HCT116 (cell line): ENCODE measurements at regions not wholly inside any gene's neighbourhood (a gene's known extent, or its start where the extent isn't known, plus 50 kb on each side); places are given as distances from the start of the nearest gene placed in this dataset.

Source experiments
- ATAC-seq: fragments of 200-7000 bp; cut with Tn5 transposase; 2 replicates; pipeline ENCODE4 v1.9.1; 2020; ENCODE audit warnings: mild to moderate bottlenecking, moderate library complexity
- BruUV-seq: library from RNA; stranded (reverse); fragments of 400-500 nt; replicated peaks from 2 replicates; lab custom pipeline; 2021; lab: Mats Ljungman, UMichigan
- CTCF ChIA-PET: fragments of 300-600 bp; sonication (Branson Sonifier 250); formaldehyde crosslinking; loops from one replicate; lab custom pipeline; 2021; ENCODE audit warnings: antibody characterized with exemption; lab: Charles Lee
- POLR2A ChIA-PET: fragments of 300-600, 350-600 bp; sonication (Branson Sonifier 250); formaldehyde crosslinking; loops from one replicate; lab custom pipeline; 2021; ENCODE audit warnings: antibody characterized with exemption; lab: Charles Lee
- RAD21 ChIA-PET, 2 experiments: fragments of 300-600 bp; sonication (Branson Sonifier 250); formaldehyde crosslinking; loops; one replicate each; lab custom pipeline; 2023; ENCODE audit warnings: low total read pairs in 2 of 2; ENCODE audit not compliant: uncharacterized antibody in 2 of 2, unreplicated experiment in 2 of 2, low non-redundant PET in 1 of 2; lab: Charles Lee
- DNase-seq: peaks from one replicate; pipeline ENCODE4 v3.0.0-alpha.2; 2010; ENCODE audit warnings: low read depth, low spot score
- H2AFZ ChIP-seq: fragments of 200-600 bp; shearing (Covaris generic), sonication (generic); 2 replicates; pipeline ENCODE4 v1.6.1; 2017; ENCODE audit warnings: low read depth, mixed run types, mixed read lengths, antibody characterized with exemption, low read length; ENCODE audit not compliant: poor library complexity, severe bottlenecking
- H3K27ac ChIP-seq: 2 replicates; pipeline ENCODE4 v1.5.1; 2012; ENCODE audit warnings: low read depth, low read length
- H3K27me3 ChIP-seq: fragments of 200-600 bp; sonication (generic); 2 replicates; pipeline ENCODE4 v1.6.1; 2016; ENCODE audit warnings: mixed run types, low read length, mixed read lengths; ENCODE audit not compliant: insufficient read depth
- H3K36me3 ChIP-seq, 2 experiments: fragments of 200-500 bp in 1 of 2; fragments of 200-600 bp in 1 of 2; sonication (Bioruptor generic) in 1 of 2; sonication (generic) in 1 of 2; 2 replicates each; pipeline versions ENCODE4 v1.5.1 to v1.6.1; 2014 to 2016; ENCODE audit warnings: low read length in 2 of 2, inconsistent platforms in 1 of 2, mixed read lengths in 1 of 2, mixed run types in 1 of 2; ENCODE audit not compliant: insufficient read depth in 2 of 2, control insufficient read depth in 1 of 2
- H3K4me1 ChIP-seq, 2 experiments: fragments of 200-600 bp in 1 of 2; sonication (generic) in 1 of 2; 2 replicates each; pipeline versions ENCODE4 v1.5.1 to v1.6.1; 2012 to 2017; ENCODE audit warnings: low read length in 2 of 2, inconsistent platforms in 1 of 2, mild to moderate bottlenecking in 1 of 2, mixed read lengths in 1 of 2, mixed run types in 1 of 2, moderate library complexity in 1 of 2; ENCODE audit not compliant: insufficient read depth in 2 of 2, control insufficient read depth in 1 of 2
- H3K4me2 ChIP-seq: fragments of 200-600 bp; sonication (generic); 2 replicates; pipeline ENCODE4 v1.6.1; 2017; ENCODE audit warnings: mixed run types, low read length, mixed read lengths
- H3K4me3 ChIP-seq, 2 experiments: fragments of 200-600 bp in 1 of 2; sonication (generic) in 1 of 2; replicated peaks in 1 of 2; 2 replicates each; pipeline ENCODE4 v1.5.1; 2011 to 2016; ENCODE audit warnings: low read length in 2 of 2, control low read depth in 1 of 2, low read depth in 1 of 2, mild to moderate bottlenecking in 1 of 2, mixed read lengths in 1 of 2, mixed run types in 1 of 2
- H3K79me2 ChIP-seq: fragments of 200-600 bp; sonication (generic); 2 replicates; pipeline ENCODE4 v1.6.1; 2017; ENCODE audit warnings: mild to moderate bottlenecking, mixed run types, low read length, moderate library complexity, mixed read lengths; ENCODE audit not compliant: insufficient read depth
- H3K9ac ChIP-seq: fragments of 200-600 bp; sonication (generic); 2 replicates; pipeline ENCODE4 v1.6.1; 2016; ENCODE audit warnings: low read length, mixed read lengths
- H3K9me2 ChIP-seq: fragments of 200-600 bp; sonication (generic), shearing (Covaris generic); 2 replicates; pipeline ENCODE4 v1.6.1; 2017; ENCODE audit warnings: mixed run types, mild to moderate bottlenecking, moderate library complexity; ENCODE audit not compliant: insufficient read depth
- H3K9me3 ChIP-seq, 2 experiments: fragments of 200-500 bp in 1 of 2; fragments of 200-600 bp in 1 of 2; sonication (Bioruptor generic) in 1 of 2; sonication (generic) in 1 of 2; 2 replicates each; pipeline ENCODE4 v1.6.1; 2014 to 2017; ENCODE audit warnings: low read length in 2 of 2, mixed read lengths in 2 of 2, inconsistent platforms in 1 of 2, low read depth in 1 of 2, mild to moderate bottlenecking in 1 of 2, mixed run types in 1 of 2, moderate library complexity in 1 of 2; ENCODE audit not compliant: control insufficient read depth in 1 of 2, insufficient read depth in 1 of 2
- H4K20me1 ChIP-seq: fragments of 200-600 bp; sonication (generic), shearing (Covaris generic); 2 replicates; pipeline ENCODE4 v1.6.1; 2017; ENCODE audit warnings: mixed run types, mild to moderate bottlenecking, moderate library complexity; ENCODE audit not compliant: insufficient read depth
- CBX3 ChIP-seq: IDR thresholded peaks from 2 replicates; pipeline ENCODE4 v1.6.1; 2012; ENCODE audit warnings: low read depth
- CEBPB ChIP-seq: IDR thresholded peaks from 2 replicates; pipeline ENCODE4 v1.6.1; 2012; ENCODE audit warnings: low read depth
- EZH2 ChIP-seq: fragments of 200-600 bp; sonication (generic); IDR thresholded peaks from 2 replicates; pipeline ENCODE4 v1.6.1; 2017; ENCODE audit warnings: antibody characterized with exemption, mixed run types
- MAX ChIP-seq: IDR thresholded peaks from 2 replicates; pipeline ENCODE4 v1.6.1; 2012
- POLR2AphosphoS5 ChIP-seq: IDR thresholded peaks from 2 replicates; pipeline ENCODE4 v1.6.1; 2011; ENCODE audit warnings: mild to moderate bottlenecking, low read depth, low read length, moderate library complexity
- SP1 ChIP-seq: IDR thresholded peaks from 2 replicates; pipeline ENCODE4 v1.6.1; 2012; ENCODE audit warnings: low read depth
- SRF ChIP-seq: IDR thresholded peaks from 2 replicates; pipeline ENCODE4 v1.6.1; 2012; ENCODE audit warnings: low read depth
- YY1 ChIP-seq: IDR thresholded peaks from 2 replicates; pipeline ENCODE4 v1.6.1; 2011; ENCODE audit warnings: low read length, low read depth, moderate library complexity, mild to moderate bottlenecking; ENCODE audit not compliant: insufficient replicate concordance; ENCODE audit errors: extremely low read depth
- ZFX ChIP-seq: fragments of 450-650 bp; IDR thresholded peaks from 2 replicates; pipeline ENCODE4 v1.6.1; 2017
- intact Hi-C: fragments of 100-400 bp; cut with micrococcal nuclease; formaldehyde crosslinking; loops from 2 replicates; pipeline ENCODE4 v1.10.0; 2022

GRCh38 chr21:14751011-14751410, 204.9 kb upstream of the SAMSN1 start:
- Histone ChIP-seq H3K36me3 (no peaks in the 10 kb centered on the region), H3K4me1 (no peaks in the 10 kb centered on the region), H3K4me2 (no peak overlapping the region), H2AFZ (no peak overlapping the region), H4K20me1 (no peaks in the 10 kb centered on the region), H3K27ac (no peak overlapping the region), H3K9me2 (no peaks in the 10 kb centered on the region), H3K4me3 (no peak overlapping the region), H3K9me3 (no peaks in the 10 kb centered on the region), H3K9ac (no peak overlapping the region), H3K79me2 (no peaks in the 10 kb centered on the region), H3K27me3 (no peaks in the 10 kb centered on the region)
- DNase-seq = no peak
- RAD21 ChIA-PET = no interaction called here
- no TSS peak for BruUV-seq
- no peak for TF ChIP-seq EZH2
- no peak for TF ChIP-seq ZFX
- TF ChIP-seq POLR2AphosphoS5 = no peak
- CTCF ChIA-PET = no interaction called here
- POLR2A ChIA-PET = no interaction called here
- no peak for ATAC-seq
- intact Hi-C loops = no loop called here

- no peak for TF ChIP-seq ZFX
- no peak for TF ChIP-seq YY1
- TF ChIP-seq CBX3 = no peak
- TF ChIP-seq SRF = no peak
- TF ChIP-seq SP1 = no peak
- no peak for TF ChIP-seq EZH2
- TF ChIP-seq MAX = no peak
- no peak for TF ChIP-seq CEBPB
- no TSS peak for BruUV-seq
- POLR2A ChIA-PET = no interaction called here
Measured at GRCh38 chr21:14750041-14750440, 203.9 kb upstream of the SAMSN1 start.

More at GRCh38 chr21:14750041-14750440, 203.9 kb upstream of the SAMSN1 start:
- Histone ChIP-seq H3K4me1 (no peaks in the 10 kb centered on the region), H3K9ac (no peak overlapping the region), H3K27me3 (no peaks in the 10 kb centered on the region), H3K4me2 (no peak overlapping the region), H3K27ac (no peak overlapping the region), H2AFZ (no peak overlapping the region), H3K4me3 (no peak overlapping the region), H4K20me1 (no peaks in the 10 kb centered on the region), H3K9me2 (no peaks in the 10 kb centered on the region), H3K9me3 (no peaks in the 10 kb centered on the region), H3K36me3 (no peaks in the 10 kb centered on the region), H3K79me2 (no peaks in the 10 kb centered on the region)
- ATAC-seq (no peak), DNase-seq (no peak)
- CTCF ChIA-PET = no interaction called here
- RAD21 ChIA-PET = no interaction called here
- intact Hi-C loops = no loop called here
